ENCODE measurements at regions not wholly inside any gene's neighbourhood (a gene's known extent, or its start where the extent isn't known, plus 50 kb on each side); places are given as distances from the start of the nearest gene placed in this dataset.

- Histone ChIP-seq H3K4me3 (no peak overlapping the region), H3K27me3 (no peaks in the 10 kb centered on the region), H3K9me3 (peaks cover 0 to 21% of the 10 kb centered on the region in 2 donors), H3K36me3 (no peaks in the 10 kb centered on the region), H3K27ac (peak overlapping the region in 1 of 2 donors; percentile 35), H3K4me1 (no peaks in the 10 kb centered on the region)
- no peak for TF ChIP-seq CTCF (IDR thresholded peaks at IDR 0.05)
- no peak for DNase-seq (ENCODE audit: low spot score)
These were observed 702.9 kb upstream of the GRM3 start for GRCh38 chr7:85940798-85941197.

- H3K36me3 ChIP-seq: no peaks in the 10 kb centered on the region
- TF ChIP-seq CTCF (IDR thresholded peaks at IDR 0.05): no peak
- peaks cover 0 to 34% of the 10 kb centered on the region in 2 donors for H3K9me3 ChIP-seq
- no peaks in the 10 kb centered on the region for H3K27me3 ChIP-seq
- no peak for DNase-seq (ENCODE audit: low spot score)
- no peak overlapping the region for H3K27ac ChIP-seq
- H3K4me1 ChIP-seq: no peaks in the 10 kb centered on the region
- no peak overlapping the region for H3K4me3 ChIP-seq
These were observed 711.8 kb upstream of the GRM3 start for GRCh38 chr7:85931919-85932318.

- H3K27me3 ChIP-seq: no peaks in the 10 kb centered on the region
- H3K9me3 ChIP-seq: peaks cover 0 to 19% of the 10 kb centered on the region in 2 donors
- no peaks in the 10 kb centered on the region for H3K36me3 ChIP-seq
- no peaks in the 10 kb centered on the region for H3K4me1 ChIP-seq
- no peak overlapping the region for H3K4me3 ChIP-seq
- no peak for TF ChIP-seq CTCF (IDR thresholded peaks at IDR 0.05)
- DNase-seq (ENCODE audit: low spot score): no peak
- H3K27ac ChIP-seq: no peak overlapping the region
These were observed 715.2 kb upstream of the GRM3 start for GRCh38 chr7:85928500-85928899.

GRCh38 chr7:85927226-85927625 is 716.5 kb upstream of the GRM3 start:
- Histone ChIP-seq H3K27me3 (no peaks in the 10 kb centered on the region), H3K4me3 (no peak overlapping the region), H3K4me1 (no peaks in the 10 kb centered on the region), H3K27ac (no peak overlapping the region), H3K9me3 (peaks cover 0 to 9% of the 10 kb centered on the region in 2 donors), H3K36me3 (no peaks in the 10 kb centered on the region)
- no peak for TF ChIP-seq CTCF (IDR thresholded peaks at IDR 0.05)
- DNase-seq (ENCODE audit: low spot score): no peak

GRCh38 chr7:85924062-85924461 is 719.6 kb upstream of the GRM3 start:
- DNase-seq (ENCODE audit: low spot score): no peak
- no peaks in the 10 kb centered on the region for H3K27me3 ChIP-seq
- TF ChIP-seq CTCF (IDR thresholded peaks at IDR 0.05): no peak
- H3K4me1 ChIP-seq: no peaks in the 10 kb centered on the region
- no peaks in the 10 kb centered on the region for H3K9me3 ChIP-seq
- H3K27ac ChIP-seq: no peak overlapping the region
- no peaks in the 10 kb centered on the region for H3K36me3 ChIP-seq
- H3K4me3 ChIP-seq: no peak overlapping the region

GRCh38 chr7:85916016-85916415 is 727.7 kb upstream of the GRM3 start:
- DNase-seq (ENCODE audit: low spot score): no peak
- Histone ChIP-seq H3K4me3 (no peak overlapping the region), H3K27ac (no peak overlapping the region), H3K4me1 (no peaks in the 10 kb centered on the region), H3K9me3 (no peaks in the 10 kb centered on the region), H3K27me3 (no peaks in the 10 kb centered on the region), H3K36me3 (no peaks in the 10 kb centered on the region)
- TF ChIP-seq CTCF (IDR thresholded peaks at IDR 0.05): no peak
